ENCODE measurements at regions not wholly inside any gene's neighbourhood (a gene's known extent, or its start where the extent isn't known, plus 50 kb on each side); places are given as distances from the start of the nearest gene placed in this dataset.
A peak's percentile ranks its signal among the peaks of the same experiment; 100 is the strongest.

DNA sequence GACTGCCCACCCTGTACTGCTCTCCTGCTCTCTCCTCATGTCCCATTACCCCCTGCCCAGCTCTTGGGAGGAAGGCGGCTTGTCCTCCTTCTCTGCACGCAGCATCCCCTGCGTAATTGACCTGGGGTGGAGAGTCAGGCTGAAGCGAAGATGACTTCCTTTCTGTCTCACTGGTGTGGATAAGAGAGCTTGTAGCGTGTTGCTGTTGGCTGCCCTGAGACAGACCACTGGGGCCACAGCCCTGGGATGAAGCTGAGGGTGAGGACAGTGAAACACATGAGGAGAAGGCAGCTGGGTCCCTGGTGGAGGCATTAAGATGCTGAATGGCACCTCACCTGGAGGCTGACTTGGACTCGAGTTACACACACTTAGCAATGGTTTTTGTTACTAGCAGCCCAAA is 310.3 kb upstream of the ZNF32 start:
- DNase-seq (ENCODE audit: low read depth in 3 of 3), result no peak

DNA sequence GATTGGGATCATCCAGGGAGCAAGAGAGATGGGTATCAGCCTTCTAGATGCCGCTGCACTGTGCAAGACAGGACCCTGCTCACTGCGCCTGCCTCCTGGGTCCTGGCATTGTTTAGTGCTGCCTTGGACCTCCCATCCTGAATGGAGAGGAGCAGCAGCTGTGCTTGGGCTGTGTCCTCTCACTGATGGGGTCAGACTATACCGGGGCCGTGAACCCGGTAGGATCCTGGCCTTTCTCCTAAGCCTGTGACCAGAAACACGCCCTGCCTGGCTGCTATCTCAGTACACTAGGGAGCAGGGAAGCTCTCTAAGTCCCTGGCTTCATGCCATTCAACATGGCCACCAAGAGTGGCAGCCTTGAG is 309.4 kb upstream of the ZNF32 start:
- DNase-seq (ENCODE audit: low read depth in 3 of 3), result no peak

DNA sequence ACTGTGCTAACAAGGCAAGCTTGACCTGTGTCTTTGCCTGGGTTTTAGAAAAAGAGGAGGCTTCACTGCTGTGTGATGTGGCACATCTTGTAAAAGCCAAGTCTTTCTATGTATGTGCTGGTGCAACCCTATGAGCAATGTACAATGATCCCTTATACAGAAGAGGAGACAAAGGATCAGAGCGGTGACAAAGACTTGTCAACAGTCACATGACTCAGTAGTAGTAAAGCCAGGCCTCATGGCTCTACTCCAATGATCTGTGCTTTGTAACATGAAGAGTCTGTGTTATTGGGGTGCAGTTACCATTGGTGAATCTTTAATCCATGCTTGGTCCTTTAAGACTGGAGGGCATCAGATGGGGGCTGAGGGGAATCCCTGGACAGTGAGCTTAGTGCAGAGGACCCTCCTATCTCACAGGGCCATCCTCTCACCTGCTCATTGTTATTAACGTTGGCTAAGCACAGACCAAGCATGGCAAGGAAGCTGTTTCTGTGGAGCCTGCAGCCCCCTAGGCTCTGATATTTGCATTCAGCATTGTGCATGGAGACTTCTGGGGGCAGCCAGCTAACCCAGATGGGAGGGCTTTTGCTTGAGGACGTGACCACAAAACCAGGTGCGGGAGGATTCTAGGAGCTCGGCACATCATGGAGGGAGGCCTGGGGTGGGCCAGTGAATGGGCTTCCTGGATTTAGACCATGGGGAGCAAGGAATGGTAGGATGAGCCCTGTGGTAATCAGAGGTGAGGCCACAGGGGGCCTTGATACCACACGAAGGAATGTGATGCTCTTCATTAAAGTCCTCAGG is 308.8 kb upstream of the ZNF32 start:
- DNase-seq (ENCODE audit: low read depth in 3 of 3), result no peak

DNA sequence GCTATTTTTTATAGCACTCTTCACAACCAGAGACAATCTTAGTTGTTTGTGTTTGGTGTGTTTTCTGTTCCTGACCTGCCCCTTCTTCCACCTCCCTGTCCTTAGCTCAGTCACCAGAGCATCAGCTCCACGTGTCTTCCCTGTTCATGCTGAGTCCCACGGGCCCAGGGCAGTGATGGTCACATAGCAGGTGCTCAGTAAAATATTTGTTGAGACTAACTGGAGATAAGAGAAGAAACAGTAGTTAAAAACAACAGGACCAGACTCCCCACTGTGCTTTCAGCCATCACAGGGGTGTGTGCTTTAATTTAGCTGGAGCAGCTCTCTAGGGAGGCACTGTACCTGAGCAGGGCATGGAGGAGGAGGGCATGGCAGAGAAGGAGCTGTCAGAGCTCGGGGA is 307.3 kb upstream of the ZNF32 start:
- no peak for DNase-seq (ENCODE audit: low read depth in 3 of 3)

DNA sequence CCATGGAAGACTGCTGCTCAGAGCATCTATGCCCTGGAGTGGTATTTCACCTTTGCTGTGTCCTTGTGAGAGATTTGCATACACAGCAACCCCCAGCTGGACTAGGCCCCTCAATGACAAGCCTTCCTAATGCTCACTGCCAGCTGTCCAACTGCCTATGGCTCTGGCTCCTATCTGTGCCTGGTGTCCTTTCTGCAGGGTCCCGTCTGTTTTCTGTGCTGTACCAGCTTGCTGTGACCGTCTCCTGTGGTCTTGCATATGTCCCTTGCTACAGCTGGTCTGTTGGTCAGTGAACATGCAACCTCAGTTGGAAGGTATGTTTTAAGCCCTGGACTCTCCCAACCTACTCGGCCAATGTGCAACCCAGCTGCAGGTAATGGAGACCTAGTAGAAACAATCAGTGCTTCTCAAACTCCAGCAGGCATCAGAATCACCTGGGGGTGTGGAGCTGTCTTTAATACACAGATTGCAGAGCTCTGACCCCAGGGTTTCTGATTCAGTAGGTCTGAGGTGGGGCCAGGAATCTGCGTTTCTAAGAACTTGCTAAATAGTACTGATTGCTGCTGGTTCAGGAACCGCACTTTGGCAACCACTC is 306.4 kb upstream of the ZNF32 start:
- DNase-seq (ENCODE audit: low read depth in 3 of 3), result no peak

DNA sequence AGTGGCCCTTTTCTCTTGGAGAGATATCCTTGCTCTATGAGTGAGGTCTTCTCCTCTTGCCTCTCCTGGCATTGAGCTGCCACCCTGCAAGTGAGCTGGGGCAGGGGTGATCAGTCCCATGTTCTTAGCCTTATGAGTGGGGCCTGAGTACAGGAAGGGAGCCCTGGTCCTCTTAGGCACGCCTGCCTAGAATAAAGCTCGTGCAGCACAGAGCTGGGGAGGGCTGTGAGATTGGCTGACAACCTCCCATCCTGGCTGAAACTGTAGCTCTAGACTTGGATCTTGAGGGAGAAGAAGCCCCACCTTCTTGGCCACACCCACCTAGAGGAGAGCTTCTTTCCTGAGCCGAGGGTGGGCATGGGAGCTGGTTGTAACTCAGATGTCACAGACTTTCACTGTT is 305.0 kb upstream of the ZNF32 start:
- DNase-seq (ENCODE audit: low read depth in 3 of 3), result no peak

DNA sequence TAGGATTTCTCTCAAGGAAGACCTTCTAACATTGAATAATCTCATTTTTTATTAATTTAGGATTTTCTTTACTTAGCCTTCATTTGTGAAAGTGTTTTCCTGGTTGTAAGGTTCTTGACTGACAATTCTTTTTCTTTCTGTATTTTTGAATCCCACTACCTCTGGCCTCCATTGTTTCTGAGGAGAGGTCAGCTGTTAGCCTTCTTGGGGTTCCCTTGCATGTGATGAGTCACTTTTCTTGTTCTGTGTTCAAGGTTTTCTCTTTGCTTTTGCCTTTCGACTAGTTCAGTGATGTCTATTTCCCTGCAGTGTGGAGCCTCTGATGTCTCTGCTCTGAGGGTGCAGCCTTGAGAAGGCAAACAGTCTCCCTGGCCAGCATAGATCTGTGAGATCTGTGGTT is 304.1 kb upstream of the ZNF32 start:
- DNase-seq (ENCODE audit: low read depth in 3 of 3), result no peak

DNA sequence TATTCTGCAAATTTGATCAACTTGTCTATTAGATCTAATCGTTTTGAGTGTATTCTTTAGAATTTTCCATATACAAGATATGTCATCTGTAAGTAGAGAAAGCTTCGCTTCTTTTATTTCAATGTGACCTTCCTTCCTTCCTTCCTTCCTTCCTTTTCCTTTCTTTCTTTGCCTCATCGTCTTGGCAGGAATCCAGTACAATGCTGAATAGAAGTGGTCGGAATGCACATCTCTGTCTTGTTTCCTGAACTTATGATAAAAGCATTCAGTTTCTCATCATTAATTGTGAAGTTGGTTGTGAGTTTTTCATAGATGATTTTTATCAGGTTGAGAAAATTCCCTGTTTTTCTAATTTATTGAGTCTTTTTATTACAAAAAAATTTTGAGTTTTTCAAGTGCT is 300.7 kb upstream of the ZNF32 start:
- DNase-seq (ENCODE audit: low read depth in 3 of 3), result no peak

DNA sequence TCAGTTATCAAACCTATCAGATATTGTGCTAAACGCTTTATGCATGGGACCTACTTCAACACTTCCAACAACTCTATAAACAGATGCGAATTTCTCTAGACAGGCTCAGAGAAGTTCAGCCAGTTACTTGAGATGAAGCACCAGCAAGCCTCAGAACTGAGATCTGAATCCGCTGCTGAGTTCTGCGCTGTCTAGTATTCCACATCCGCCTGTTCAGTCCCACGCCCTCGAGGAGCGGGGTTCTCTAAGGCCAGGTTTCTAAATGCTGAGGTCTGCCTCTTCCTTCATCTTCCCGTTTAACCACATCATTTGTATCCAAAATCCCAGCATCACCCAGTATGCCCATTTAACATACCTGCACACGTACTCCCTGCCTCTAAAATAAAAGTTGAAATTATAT is 297.8 kb upstream of the ZNF32 start:
- DNase-seq (ENCODE audit: low read depth in 3 of 3), result no peak

DNA sequence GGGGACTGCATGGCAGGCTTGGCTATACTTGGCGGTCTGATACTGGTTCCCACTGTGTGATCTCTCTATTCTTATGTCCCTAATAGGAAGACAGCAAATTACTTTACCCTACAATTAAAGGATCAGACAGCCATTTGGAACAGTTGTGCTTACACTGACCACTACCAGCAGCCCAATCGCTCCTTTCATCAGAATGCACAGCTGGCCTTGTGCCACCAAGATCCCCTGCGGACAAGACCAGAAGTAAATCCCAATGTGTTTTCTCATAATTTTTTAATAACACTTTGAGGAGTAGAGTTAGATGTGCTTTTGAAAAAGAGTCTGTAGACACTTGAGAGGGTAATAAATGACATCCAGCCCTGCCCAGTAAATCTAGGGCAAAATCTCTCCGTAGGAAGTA is 297.2 kb upstream of the ZNF32 start:
- no peak for DNase-seq (ENCODE audit: low read depth in 3 of 3)

DNA sequence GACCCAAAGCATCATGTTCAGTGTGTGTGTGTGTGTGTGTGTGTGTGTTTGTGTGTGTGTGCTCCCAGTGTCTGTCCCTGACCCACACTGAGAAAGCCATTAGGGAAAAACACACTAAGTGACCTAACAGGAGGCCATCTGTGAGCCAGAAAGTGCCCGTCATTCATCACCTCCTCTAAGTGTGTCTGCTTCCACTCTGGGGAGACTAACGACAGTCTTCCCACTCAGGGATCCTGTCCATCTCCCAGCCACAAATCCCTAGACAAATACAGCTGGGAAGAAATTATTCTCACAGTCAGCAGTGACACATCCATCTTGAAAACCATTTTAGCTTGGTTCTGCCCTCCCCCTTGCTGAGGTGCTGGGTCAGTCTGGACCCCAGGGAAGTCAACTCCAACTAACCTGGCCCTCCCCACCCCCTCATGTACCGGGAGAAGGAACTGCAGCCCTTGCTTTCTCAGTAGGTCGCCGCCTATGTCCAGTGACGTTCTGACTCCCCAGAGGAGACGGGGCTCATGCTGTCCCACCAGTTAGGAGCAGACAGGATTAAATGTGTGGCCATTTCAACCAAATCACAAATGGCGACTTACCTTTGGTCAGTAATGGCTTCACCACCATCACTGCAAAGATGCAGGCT is 296.5 kb upstream of the ZNF32 start:
- DNase-seq (ENCODE audit: low read depth in 3 of 3), result no peak

DNA sequence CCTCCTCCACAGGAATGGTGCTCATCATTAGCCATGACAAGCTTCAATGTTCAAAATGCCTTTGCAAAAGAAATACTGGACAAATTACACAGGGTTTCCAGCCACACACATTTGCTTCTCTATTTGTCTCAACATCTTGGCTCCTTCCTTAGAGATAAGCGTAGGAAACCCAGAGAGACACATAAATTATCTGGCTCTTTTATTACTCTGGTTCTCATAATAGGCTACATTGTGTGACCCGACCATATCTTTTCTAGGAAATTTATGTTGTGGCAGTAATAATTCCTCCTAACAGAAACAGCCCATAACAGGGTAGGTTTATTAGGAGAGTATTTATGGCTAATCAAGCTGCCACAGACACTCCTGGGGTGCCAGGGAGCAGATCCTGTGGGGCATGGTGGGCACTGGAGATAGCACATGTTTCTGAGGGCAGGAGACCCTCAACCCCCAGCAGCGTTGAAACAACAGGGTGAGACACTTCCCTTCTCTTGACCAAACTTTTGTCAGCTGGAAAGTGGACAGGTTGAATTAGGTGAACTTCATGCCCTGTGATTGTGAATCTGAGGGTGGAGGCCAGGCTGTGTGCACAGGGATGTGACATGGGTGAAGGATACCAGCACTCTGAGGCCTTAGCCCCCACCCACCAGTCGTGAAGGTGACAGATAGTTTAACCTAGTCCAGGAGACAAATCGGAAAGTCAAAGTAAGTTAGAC is 295.9 kb upstream of the ZNF32 start:
- no peak for DNase-seq (ENCODE audit: low read depth in 3 of 3)

DNA sequence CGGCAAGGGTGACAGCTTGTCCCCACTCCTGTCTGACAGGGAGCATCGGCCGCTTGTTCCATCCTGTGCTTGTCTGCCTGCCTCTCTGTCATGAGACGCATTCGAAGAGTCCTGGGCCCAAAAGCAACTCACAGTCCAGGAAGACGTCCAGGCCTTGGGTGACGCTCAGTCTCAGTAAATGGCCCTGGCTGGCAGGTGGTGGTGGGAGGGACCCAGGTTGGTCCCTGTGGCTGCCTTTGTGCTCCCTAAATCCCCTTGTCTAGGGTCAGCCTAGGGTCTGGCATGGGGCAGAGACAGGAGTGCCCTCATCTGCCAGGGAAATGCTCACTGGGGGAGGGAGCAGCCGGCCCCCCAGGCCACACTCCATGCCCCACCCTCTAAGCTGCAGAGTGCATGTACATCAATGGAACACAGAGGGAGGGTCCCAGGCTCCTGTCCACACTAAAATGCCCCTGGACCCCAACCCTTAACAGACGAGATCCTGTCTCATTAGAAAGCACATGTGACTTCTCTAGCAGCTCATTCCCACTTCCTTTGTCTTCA is 295.2 kb upstream of the ZNF32 start:
- DNase-seq (ENCODE audit: low read depth in 3 of 3), result no peak

DNA sequence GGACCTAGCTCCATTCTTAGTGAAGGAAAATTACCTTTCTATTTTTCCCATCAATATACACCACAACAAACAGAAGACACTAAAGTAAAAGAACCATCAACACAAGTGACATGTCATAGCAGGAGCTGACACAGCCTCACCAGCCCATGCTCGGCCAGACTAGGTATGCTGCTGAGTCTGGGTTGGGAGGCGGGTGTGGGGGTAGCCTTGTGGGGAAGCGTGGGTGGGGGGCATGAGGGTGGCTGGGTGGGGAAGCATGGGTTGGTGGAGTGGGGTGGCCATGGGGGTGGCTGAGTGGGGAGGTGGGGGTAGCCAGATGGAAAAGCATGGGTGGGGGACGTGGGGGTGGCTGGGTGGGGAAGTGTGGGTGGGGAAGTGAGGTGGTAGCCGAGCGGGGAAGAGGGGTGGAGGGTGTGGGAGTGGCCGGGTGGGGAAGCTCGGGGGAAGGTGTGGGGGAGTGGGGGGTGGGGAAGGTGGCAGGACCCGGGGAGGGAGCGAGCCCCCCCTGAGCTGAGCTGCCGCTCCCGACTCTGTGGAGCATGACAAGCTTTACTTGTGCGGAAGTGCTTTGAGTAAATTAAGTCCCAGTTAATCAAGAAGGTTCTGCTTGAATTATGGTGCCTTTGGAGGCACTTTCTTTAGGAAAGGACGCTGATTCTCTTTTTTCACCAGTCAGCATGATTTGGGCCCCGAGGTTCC is 294.6 kb upstream of the ZNF32 start:
- DNase-seq (ENCODE audit: low read depth in 3 of 3), result peak in 1 of 3 experiments; percentile 5

DNA sequence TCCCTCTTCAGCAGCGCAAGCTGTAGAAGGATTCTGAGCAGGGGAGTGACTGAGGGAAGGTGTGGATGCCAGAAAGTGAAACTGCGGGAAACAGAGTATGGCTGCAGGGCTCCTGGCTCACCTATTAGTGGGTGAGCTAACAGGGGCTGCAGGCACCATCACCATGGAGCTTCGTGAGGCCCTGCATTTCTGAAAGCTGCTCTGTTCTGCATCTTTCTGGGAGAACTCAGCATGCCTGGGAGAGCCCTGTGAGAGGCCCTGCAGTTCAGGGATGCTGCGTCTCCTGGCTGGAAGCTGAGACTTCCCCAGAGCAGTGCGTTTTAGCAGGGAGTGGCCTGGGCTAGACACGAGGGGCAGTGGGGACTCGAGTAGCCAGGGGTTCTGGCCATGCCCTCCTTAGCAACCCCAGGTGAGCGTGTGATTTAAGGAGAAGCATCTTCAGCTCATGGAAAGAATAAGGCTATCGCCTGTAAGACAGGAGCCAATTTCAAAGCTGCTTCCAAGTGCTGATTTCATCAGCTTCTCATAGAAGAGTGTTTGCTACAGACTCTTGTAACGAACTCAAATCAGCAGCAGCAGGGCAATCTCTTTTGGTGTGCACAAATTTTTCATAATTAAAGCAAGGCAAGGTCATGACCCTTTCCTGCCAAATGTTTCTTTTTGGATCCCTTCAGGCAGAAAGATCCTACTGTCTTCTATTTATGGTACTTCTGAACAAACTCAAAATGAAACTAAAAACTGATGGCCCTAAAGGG is 293.6 kb upstream of the ZNF32 start:
- DNase-seq (ENCODE audit: low read depth in 3 of 3), result no peak

DNA sequence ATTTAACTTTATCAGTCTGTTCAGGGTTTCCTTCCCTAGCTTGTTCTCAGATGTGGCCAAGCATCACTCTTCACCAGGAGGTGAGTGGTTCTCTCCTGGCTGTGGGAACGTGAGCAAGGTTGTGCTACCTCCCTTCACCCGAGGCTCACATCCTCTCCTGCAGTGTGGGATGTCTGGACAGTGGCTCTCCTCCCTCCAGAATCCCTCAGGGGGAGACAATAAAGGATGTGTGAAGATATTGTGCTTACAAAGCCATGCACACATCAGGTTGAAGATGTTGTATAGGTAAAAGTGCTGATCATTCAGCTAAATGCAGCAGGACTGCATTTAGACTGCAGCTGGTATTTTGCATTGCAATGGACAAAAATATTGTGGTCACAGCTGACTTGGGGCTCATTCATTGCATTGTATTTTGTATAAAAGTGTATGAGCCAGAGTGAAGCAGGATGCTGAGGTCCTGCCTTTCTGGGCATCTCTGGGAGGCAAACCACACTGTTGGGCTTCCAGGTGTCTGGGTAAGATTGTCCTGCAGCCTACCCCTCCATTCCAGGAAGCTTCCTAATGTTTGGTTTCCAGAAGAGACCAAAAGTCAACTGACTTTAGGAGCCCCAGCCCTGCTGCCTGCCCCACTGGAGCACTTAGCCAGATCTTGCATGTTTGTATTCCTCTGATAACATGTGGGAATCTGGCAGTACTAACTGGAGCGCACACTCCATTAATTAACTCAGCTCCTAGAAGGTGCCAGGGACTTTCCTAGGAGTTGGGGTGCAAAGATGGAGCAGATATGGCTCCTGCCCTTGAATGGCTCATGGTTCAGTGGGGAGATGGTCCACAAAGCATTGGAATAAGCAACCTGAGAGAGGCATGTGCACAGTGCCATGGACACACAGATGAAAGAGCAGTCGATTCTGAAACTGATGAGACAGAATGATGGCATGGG is 292.5 kb upstream of the ZNF32 start:
- DNase-seq (ENCODE audit: low read depth in 3 of 3), result no peak

DNA sequence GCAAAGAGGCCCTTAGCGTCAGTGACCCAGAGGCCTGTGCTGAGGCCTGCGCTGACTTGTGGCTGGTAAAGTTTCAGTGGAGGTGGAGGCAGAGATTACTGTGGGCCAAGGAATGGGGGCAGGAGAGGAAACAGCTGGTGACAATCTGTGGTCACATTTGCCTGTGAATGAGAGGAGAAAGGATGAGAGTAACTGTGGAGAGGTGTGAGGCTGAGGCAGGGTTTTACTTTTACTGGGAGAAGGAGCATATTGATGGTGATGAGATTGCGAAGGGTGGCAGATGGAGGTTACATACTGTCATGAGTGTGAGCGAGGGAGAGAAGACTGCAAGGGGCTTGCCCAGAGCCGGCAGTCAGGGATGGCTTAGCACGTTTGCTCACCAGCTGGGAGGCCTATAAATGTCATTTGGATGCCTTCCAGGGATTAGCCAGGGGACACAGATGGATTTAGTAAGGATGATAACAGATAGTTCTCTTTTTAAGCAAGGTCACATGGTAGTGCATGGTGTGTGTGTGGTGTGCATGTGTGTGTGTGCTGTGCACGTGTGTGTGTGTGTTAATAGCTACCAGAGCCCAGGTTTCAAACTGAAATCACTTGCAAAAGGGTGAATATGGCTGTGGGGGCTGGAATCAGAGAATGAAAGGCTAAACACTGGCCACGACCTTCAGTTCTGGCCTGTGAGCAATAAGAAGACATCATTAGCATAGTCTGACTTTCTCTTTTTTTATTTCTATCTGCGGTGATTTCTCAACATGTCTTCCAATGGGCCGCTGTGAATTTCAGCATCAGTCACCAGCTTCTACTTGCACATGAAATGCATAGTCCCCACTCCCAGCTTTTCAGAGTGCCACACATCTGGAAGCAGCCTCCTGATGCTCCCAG is 291.5 kb upstream of the ZNF32 start:
- no peak for DNase-seq (ENCODE audit: low read depth in 3 of 3)

DNA sequence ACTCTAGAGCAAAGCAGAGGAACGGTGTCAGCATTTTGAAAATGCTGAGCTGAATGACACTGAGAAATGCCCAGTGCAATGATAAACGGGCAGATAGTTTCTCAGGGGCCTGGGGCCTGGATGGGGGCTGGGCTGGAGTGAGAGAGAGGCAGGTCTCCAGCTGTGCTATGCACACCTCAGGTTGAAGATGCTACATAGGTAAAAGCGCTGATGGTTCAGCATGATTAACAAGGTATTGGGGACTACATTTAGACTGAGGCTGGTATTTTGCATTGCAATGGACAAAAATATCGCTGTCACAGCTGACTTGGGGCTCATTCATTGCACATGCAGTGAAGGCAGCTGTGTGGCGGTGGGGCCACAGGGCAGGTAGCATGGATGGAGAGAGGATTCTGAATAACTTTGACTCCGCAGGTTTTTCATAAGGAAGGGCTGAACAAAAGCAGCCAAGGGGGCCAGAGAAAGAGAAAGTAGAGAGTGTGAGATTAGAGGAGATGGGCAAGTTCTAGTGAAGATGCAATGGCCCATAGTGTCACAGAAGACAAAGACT is 290.8 kb upstream of the ZNF32 start:
- no peak for DNase-seq (ENCODE audit: low read depth in 3 of 3)

DNA sequence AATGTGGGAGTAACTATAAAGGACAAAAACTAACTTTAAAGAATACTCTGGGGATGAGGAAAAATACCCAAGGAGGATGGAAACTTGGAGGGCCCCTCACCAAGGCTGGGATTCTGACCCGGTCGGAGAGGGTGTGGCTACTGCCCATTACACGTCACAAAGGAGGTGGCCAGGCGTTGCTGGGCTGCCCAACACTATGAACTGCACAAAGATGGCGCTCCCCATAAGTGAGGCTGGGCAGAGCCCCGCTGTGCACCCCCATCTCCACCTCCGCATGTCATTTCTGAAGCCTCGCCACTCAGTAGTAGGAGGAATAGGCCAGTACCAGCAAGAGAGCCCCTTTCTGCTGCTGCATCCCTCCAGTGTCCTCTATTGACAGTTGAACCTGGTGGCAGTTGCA is 290.1 kb upstream of the ZNF32 start:
- no peak for DNase-seq (ENCODE audit: low read depth in 3 of 3)

Measured in stimulated activated CD4-positive, alpha-beta T cell treated with anti-CD3 and anti-CD28 coated beads, TNF-alpha, amount 100 ng/mL, for 4 hours (primary cell).